ENCODE measurements at regions not wholly inside any gene's neighbourhood (a gene's known extent, or its start where the extent isn't known, plus 50 kb on each side); places are given as distances from the start of the nearest gene placed in this dataset.

DNA sequence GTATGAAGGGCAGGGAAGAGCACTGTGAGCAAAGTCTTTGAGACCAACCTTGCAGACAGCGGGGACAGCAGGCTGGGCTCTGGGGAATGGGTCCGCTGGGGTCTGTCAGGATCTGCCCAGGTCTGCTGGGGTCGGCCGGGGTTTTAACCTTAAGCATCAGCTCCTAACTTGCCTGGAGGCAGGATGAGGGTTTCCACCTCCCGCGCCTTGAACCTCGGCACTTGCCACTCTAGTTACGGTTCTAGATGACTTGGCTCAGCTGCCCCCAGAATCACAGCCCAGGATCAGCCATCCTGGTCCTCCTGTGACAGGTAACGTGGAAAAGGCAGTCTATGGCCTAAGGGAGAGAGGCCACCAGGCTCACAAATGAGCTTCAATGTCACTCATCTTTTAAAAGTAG is 50.4 kb upstream of the CACUL1 start:
- TF ChIP-seq, protein P1, sequence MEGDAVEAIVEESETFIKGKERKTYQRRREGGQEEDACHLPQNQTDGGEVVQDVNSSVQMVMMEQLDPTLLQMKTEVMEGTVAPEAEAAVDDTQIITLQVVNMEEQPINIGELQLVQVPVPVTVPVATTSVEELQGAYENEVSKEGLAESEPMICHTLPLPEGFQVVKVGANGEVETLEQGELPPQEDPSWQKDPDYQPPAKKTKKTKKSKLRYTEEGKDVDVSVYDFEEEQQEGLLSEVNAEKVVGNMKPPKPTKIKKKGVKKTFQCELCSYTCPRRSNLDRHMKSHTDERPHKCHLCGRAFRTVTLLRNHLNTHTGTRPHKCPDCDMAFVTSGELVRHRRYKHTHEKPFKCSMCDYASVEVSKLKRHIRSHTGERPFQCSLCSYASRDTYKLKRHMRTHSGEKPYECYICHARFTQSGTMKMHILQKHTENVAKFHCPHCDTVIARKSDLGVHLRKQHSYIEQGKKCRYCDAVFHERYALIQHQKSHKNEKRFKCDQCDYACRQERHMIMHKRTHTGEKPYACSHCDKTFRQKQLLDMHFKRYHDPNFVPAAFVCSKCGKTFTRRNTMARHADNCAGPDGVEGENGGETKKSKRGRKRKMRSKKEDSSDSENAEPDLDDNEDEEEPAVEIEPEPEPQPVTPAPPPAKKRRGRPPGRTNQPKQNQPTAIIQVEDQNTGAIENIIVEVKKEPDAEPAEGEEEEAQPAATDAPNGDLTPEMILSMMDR (IDR thresholded peaks at IDR 0.05): no peak
- no peak for DNase-seq (ENCODE audit: low spot score)
- no peak for ATAC-seq (ENCODE audit: low FRiP score)

DNA sequence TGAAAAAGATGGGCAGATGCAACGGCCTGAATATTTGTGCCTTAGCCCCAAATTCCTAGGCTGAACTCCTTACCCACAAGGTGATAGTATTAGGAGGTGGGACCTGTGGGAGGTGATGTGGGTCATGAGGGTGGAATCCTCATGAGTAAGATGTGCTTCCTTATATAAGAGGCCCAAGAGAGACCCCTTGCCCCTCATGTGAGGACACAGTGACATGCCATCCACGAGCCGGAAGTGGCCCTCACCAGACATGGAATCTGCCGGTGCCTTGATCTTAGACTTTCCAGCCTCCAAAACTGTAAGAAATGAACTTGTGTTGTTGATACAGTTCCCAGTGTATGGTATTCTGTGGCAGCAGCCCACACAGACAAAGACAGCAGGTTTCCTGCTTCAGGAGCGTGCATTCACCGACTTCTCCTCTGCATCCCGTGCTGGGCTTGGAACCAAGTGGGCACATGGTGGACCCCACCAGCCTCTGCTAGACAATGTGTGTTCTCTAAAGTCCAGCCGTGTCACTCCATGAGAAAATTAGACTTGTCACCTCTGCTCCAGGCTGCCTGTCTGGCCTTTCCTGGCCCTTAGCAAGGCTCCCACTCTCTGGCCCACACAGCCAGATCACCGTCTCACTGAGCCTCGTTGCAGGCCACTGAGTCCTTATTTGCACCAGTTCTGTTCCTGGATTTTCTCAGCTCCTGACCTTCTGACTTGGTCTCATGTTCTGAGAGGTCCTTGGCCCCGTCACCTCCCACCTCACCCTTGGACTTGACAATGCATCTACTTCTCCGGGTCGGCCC is 52.9 kb upstream of the CACUL1 start:
- TF ChIP-seq, protein P1 (IDR thresholded peaks at IDR 0.05): no peak
- no peak for DNase-seq (ENCODE audit: low spot score)
- no peak for ATAC-seq (ENCODE audit: low FRiP score)

DNA sequence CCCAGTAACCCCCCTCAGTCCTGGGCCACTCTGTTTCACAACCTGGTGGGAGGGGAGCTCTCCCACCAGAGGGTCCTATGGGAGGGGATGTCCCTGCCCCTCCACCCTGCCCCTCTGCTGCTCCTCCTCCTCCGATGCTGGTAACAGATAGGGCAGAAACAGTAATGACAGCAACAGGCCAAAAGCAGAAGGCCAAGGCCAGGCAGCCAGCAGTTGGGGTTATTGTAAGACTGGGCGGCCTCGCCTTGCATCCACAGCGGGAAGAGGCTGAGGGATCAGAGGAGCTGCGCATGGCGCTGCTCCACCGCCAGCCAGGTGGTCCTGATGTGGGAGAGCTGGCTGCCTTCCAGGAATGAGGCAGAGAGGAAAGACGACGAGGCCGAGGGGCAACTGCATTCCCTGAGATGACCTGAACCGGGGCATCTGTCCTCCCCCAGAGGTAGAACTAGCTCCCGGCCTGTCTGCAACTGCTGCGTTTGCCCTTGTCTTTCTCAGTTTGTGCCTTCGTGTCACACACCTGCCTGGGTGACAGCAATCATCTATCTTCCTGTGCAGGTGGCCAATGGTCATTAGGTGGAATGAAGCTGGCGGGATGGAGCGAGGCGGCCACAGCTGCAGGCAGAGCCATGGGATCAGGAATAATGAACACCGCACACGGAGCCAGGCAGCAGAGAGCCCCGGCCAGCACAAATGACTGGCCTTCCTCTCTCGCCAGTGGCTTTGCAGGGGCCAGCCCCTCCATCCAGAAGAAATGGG is 54.0 kb upstream of the CACUL1 start:
- ATAC-seq (ENCODE audit: low FRiP score) (no peak), DNase-seq (ENCODE audit: low spot score) (no peak)
- TF ChIP-seq, protein P1 (IDR thresholded peaks at IDR 0.05): no peak

DNA sequence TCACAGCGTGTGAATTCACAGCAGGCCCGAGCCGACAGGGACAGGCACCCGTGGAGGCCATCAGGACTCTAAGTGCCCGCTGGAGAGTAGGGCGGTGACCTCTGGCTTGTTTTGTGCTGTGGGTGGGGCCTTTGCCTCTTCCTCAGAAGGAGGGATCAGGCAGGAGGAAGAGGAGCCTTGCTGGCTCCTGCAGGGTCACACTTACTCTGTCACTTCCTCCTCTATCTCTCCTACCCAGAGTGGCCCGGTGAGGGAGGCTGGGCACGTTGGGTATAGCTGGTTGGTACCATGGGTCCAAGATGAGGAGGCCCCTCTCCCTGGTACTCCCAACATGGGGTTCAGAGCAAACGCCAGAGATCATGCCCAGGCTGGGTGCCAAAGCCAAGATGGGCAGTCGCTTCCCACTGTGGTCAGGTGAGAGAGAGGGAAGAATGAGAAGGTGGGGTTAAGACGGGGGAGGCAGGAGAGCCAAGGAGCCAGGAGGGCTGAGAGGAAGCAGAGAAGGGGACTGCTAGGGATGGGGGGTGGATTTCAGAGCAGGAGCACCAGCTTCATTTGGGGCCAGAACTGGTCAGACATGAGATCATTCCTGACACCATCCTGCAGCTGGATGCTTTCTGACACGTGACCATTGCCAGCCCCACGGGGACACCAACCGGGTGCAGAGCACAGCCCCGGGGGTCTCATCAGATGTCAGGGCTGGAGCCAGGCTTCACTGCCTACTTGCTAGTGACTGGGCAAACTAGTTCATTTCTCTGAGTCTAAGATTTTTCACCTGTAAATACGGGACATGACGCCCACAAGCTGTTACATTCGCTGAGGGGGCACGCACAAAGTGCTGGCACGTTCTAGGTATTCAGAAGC is 54.8 kb upstream of the CACUL1 start:
- ATAC-seq (ENCODE audit: low FRiP score): no peak
- TF ChIP-seq, protein P1 (IDR thresholded peaks at IDR 0.05): no peak
- DNase-seq (ENCODE audit: low spot score): no peak

DNA sequence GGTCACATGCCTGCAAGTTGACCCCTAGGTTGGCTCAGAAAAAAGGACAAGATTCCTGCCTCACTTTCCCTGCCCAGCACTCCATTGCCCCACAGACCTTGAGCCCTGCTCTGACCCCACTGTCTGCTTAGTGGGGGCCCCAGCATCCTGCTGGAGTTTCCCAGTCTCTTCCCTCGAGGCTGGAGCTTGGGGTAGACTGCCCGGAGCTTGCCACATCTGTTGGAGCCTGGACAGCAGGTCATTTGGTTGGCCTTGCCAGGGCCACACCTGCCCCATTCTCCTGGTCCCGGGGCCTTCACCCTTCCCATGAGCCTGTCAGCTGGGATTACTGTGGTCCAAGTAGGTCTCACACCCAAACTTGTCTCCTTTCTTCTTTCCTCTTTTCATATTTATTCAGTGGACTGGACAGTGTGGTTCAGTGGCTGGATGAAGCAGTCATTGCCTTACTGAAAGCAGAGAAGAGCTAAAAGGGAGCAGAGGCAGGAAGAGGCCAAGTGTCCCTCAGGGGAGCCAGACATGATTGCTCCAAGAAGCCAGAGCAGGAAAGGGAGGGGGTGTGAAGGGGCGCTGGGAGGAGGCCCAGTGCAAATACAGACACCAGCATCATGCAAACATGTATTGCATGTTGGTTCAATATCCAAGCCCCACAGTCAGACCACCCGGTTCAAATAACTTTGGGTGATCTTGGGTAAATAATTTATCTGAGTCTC is 56.2 kb upstream of the CACUL1 start:
- TF ChIP-seq, protein P1 (IDR thresholded peaks at IDR 0.05): no peak
- ATAC-seq (ENCODE audit: low FRiP score) (no peak), DNase-seq (ENCODE audit: low spot score) (no peak)

DNA sequence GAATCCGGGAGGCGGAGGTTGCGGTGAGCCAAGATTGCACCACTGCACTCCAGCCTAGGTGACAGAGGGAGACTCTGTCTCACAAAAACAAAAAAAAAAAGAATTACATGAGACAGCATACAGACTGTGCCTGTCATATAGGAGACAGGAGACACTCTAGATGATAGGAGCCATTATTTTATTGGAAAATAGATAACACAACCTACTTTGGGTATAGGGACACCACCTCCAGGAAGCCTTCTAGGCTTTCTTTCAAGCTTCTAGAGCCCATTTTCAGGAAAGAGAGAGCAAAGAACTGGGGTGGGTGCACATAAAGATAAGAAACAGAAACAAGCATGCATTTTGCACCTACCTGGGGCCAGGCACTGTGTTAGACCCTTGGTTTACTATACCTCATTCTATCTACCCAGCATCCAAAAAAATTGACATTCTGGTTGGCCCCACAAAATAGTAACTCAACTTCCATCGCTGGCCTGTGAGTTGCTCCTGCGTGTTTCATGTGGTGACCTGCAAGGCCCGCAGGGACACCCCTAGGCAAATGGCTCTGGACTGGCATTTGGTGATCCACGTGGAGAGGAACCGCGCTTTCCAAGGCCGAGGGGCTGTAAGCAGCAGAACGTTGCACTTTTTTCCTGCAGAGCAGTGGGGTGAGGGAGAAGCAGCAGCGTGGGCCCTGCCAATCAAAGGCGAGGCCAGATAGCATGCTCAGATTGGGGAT is 57.1 kb upstream of the CACUL1 start:
- ATAC-seq (ENCODE audit: low FRiP score): no peak

More for the DNA sequence above, 57.1 kb upstream of the CACUL1 start:
- no peak for DNase-seq (ENCODE audit: low spot score)
- TF ChIP-seq, protein P1 (IDR thresholded peaks at IDR 0.05): no peak

Measured in omental fat pad (tissue), 3 donors.